PC-9 (cell line): ENCODE measurements at regions not wholly inside any gene's neighbourhood (a gene's known extent, or its start where the extent isn't known, plus 50 kb on each side); places are given as distances from the start of the nearest gene placed in this dataset.

Source experiments
- BruUV-seq: library from RNA; stranded (reverse); fragments of 400-500 nt; replicated peaks from 2 replicates; lab custom pipeline; 2021; lab: Mats Ljungman, UMichigan
- CTCF ChIA-PET: fragments of 300-600 bp; sonication (Branson Sonifier 250); formaldehyde crosslinking; loops from one replicate; lab custom pipeline; 2022; ENCODE audit warnings: antibody characterized with exemption; lab: Charles Lee
- POLR2A ChIA-PET: fragments of 300-600 bp; sonication (Branson Sonifier 250); formaldehyde crosslinking; loops from one replicate; lab custom pipeline; 2022; ENCODE audit warnings: antibody characterized with exemption; ENCODE audit not compliant: unreplicated experiment; lab: Charles Lee
- DNase-seq, 2 experiments: peaks; one replicate each; pipeline versions ENCODE4 v3.0.0 to v3.0.0-alpha.2; 2015 to 2022; ENCODE audit warnings: mixed read lengths in 1 of 2
- H2AFZ ChIP-seq: fragments of 200-600 bp; sonication (generic); 2 replicates; pipeline ENCODE4 v1.8.1; 2017; ENCODE audit warnings: antibody characterized with exemption
- H3F3A ChIP-seq: fragments of 200-600 bp; sonication (generic); 2 replicates; pipeline ENCODE4 v1.8.1; 2017; ENCODE audit warnings: antibody characterized with exemption, mild to moderate bottlenecking, low read depth; ENCODE audit not compliant: insufficient read depth
- H3K27ac ChIP-seq: fragments of 200-600 bp; sonication (generic); 2 replicates; pipeline ENCODE4 v1.6.1; 2016; ENCODE audit warnings: mixed run types
- H3K27me3 ChIP-seq: fragments of 200-600 bp; sonication (generic); 2 replicates; pipeline ENCODE4 v1.6.1; 2016; ENCODE audit warnings: low read depth, mixed run types; ENCODE audit not compliant: insufficient read depth
- H3K36me3 ChIP-seq: fragments of 200-600 bp; sonication (generic); 2 replicates; pipeline ENCODE4 v1.6.1; 2016; ENCODE audit warnings: low read depth, mixed run types
- H3K4me1 ChIP-seq: fragments of 200-600 bp; sonication (generic); replicated peaks from 2 replicates; pipeline ENCODE4 v1.6.1; 2016; ENCODE audit warnings: mixed run types; ENCODE audit not compliant: insufficient read depth
- H3K4me2 ChIP-seq: fragments of 200-600 bp; sonication (generic); 2 replicates; pipeline ENCODE4 v1.6.1; 2017; ENCODE audit warnings: mixed run types
- H3K4me3 ChIP-seq: fragments of 200-600 bp; sonication (generic); 2 replicates; pipeline ENCODE4 v1.6.1; 2016; ENCODE audit warnings: mixed run types
- H3K79me2 ChIP-seq: fragments of 200-600 bp; sonication (generic); 2 replicates; pipeline ENCODE4 v1.6.1; 2017; ENCODE audit warnings: low read depth, mixed run types
- H3K9me2 ChIP-seq: fragments of 200-600 bp; sonication (generic); 2 replicates; pipeline ENCODE4 v1.8.1; 2017; ENCODE audit warnings: mild to moderate bottlenecking; ENCODE audit not compliant: insufficient read depth
- H3K9me3 ChIP-seq: fragments of 200-600 bp; sonication (generic); 2 replicates; pipeline ENCODE4 v1.8.1; 2016; ENCODE audit warnings: low read depth; ENCODE audit not compliant: insufficient read depth
- H4K20me1 ChIP-seq: fragments of 200-600 bp; sonication (generic); 2 replicates; pipeline ENCODE4 v1.8.1; 2017; ENCODE audit not compliant: insufficient read depth
- EZH2 ChIP-seq: fragments of 200-600 bp; sonication (generic); IDR thresholded peaks from 2 replicates; pipeline ENCODE4 v1.8.0; 2017; ENCODE audit warnings: antibody characterized with exemption, low read depth
- intact Hi-C: fragments of 100-400 bp; cut with micrococcal nuclease; formaldehyde crosslinking; loops from one replicate; pipeline ENCODE4 v1.10.0; 2022; ENCODE audit not compliant: unreplicated experiment
- TF ChIP-seq, protein P1 (sequence below): fragments of 200-600 bp; sonication (generic); conservative IDR thresholded peaks from 2 replicates; pipeline ENCODE4 v1.6.1; 2017; ENCODE audit warnings: mixed run types, antibody characterized with exemption, mild to moderate bottlenecking, moderate library complexity

DNA sequence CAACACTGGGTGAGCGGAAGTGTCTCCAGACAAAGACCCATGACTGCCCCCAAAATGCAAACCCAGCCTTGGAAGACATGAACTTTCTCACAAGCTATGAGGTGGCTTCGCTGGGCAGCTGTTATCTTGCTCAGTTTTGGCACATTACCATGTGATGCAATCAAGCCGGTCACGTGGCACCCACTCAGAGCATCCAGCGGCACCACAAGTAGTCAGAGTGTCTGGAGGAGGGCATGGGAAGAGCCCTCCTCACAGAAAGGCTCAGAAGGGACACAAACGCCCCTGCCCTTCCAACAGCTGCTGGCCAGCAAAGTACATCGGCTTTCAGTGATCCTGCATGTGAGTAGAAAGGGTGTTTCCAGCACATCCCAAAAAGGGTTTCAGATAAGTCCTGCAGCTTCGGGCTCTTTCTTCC is 145.5 kb upstream of the IRF2BP2 start:
- no peak overlapping the region for H3K4me3 ChIP-seq
- intact Hi-C loops, result no loop called here
- ChIA-PET CTCF (no interaction called here), POLR2A (interaction anchor here (0.6 to 0.7 kb wide), 2 partner anchors 158 to 235 kb away, joined by 3 read pairs; no protein-coding TSS in a partner anchor)
- no peaks in the 10 kb centered on the region for H3K36me3 ChIP-seq
- no peaks in the 10 kb centered on the region for H3K27me3 ChIP-seq
- no peaks in the 10 kb centered on the region for H3K79me2 ChIP-seq
- H3K27ac ChIP-seq, result no peak overlapping the region
- no peak for TF ChIP-seq EZH2
- TF ChIP-seq, protein P1, sequence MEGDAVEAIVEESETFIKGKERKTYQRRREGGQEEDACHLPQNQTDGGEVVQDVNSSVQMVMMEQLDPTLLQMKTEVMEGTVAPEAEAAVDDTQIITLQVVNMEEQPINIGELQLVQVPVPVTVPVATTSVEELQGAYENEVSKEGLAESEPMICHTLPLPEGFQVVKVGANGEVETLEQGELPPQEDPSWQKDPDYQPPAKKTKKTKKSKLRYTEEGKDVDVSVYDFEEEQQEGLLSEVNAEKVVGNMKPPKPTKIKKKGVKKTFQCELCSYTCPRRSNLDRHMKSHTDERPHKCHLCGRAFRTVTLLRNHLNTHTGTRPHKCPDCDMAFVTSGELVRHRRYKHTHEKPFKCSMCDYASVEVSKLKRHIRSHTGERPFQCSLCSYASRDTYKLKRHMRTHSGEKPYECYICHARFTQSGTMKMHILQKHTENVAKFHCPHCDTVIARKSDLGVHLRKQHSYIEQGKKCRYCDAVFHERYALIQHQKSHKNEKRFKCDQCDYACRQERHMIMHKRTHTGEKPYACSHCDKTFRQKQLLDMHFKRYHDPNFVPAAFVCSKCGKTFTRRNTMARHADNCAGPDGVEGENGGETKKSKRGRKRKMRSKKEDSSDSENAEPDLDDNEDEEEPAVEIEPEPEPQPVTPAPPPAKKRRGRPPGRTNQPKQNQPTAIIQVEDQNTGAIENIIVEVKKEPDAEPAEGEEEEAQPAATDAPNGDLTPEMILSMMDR, result no peak
- H3K4me2 ChIP-seq, result no peak overlapping the region
- no peaks in the 10 kb centered on the region for H3K9me3 ChIP-seq
- no peaks in the 10 kb centered on the region for H4K20me1 ChIP-seq
- DNase-seq, result no peak
- no peak overlapping the region for H2AFZ ChIP-seq
- no peaks in the 10 kb centered on the region for H3K4me1 ChIP-seq
- H3F3A ChIP-seq, result no peaks in the 10 kb centered on the region
- no TSS peak for BruUV-seq
- no peaks in the 10 kb centered on the region for H3K9me2 ChIP-seq

DNA sequence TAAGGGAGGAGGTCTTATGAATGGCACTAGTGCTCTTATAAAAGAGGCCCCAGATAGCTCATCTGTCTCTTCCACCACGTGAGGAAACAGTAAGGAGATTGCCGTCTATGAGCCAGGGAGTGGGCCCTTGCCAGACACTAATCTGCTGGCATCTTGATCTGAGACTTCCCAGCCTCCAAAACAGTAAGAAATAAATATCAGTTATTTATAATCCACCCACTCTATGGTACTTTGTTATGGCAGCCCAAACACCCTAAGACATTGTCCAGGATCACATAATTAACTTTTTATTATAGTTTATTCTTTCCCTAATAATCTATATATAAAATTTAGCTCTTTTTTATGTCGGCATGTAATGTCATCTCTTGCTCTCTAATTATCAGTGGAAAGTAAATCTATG is 144.0 kb upstream of the IRF2BP2 start:
- Histone ChIP-seq H3K27me3 (no peaks in the 10 kb centered on the region), H3K9me3 (no peaks in the 10 kb centered on the region), H3K4me1 (no peaks in the 10 kb centered on the region), H3K9me2 (no peaks in the 10 kb centered on the region), H3K36me3 (no peaks in the 10 kb centered on the region), H3K4me2 (no peak overlapping the region), H3K4me3 (no peak overlapping the region), H2AFZ (no peak overlapping the region), H4K20me1 (no peaks in the 10 kb centered on the region), H3F3A (no peaks in the 10 kb centered on the region), H3K27ac (no peak overlapping the region), H3K79me2 (no peaks in the 10 kb centered on the region)
- no peak for TF ChIP-seq EZH2
- TF ChIP-seq, protein P1, result no peak
- no TSS peak for BruUV-seq
- POLR2A ChIA-PET, result interaction anchor here (0.6 kb wide), 1 partner anchor 17 kb away, joined by 19 read pairs; no protein-coding TSS in a partner anchor
- intact Hi-C loops, result no loop called here
- no peak for DNase-seq
- CTCF ChIA-PET, result no interaction called here

DNA sequence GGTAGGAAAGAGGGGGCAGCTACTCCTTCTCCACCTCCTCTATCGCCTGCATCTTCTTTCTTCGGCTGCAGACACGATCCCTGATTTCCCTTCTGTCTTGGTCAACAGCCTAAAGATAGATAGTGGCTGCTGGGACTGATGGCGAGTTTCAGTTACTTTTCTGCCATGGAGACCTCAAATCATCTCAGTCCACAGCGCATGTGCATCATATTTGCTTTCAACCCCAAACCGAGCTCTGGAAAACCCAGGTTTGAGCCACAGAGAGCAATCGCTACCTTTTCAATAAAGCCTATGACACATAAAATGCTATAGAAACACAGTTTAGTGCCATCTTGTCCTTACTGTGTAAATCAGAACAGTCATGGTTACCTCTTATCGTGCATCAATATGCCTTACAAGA is 142.9 kb upstream of the IRF2BP2 start:
- Histone ChIP-seq H3K4me2 (no peak overlapping the region), H2AFZ (no peak overlapping the region), H3K9me3 (no peaks in the 10 kb centered on the region), H3K79me2 (no peaks in the 10 kb centered on the region), H3K4me3 (no peak overlapping the region), H3K27ac (no peak overlapping the region), H3K4me1 (peaks cover 4% of the 10 kb centered on the region; the same call in 1 of the 2 replicates), H3K36me3 (no peaks in the 10 kb centered on the region), H3K27me3 (no peaks in the 10 kb centered on the region), H3F3A (no peaks in the 10 kb centered on the region), H4K20me1 (no peaks in the 10 kb centered on the region), H3K9me2 (no peaks in the 10 kb centered on the region)
- intact Hi-C loops, result no loop called here
- CTCF ChIA-PET, result interaction anchor here (0.5 kb wide), 1 partner anchor 41 kb away, joined by 4 read pairs; no protein-coding TSS in a partner anchor
- POLR2A ChIA-PET, result no interaction called here
- BruUV-seq, result no TSS peak
- no peak for DNase-seq
- TF ChIP-seq EZH2, result no peak
- TF ChIP-seq, protein P1, result no peak
